VCaP (cell line): ENCODE measurements at regions not wholly inside any gene's neighbourhood (a gene's known extent, or its start where the extent isn't known, plus 50 kb on each side); places are given as distances from the start of the nearest gene placed in this dataset.
"Not testable (repeated sequence)": the region's sequence is repeated elsewhere in the genome, so short reads cannot be mapped to it uniquely, and the experiment has no call there.

ENCODE experiments used
- H3K27ac ChIP-seq: fragments of 450-650 bp; 2 replicates; pipeline ENCODE4 v1.5.1; 2017
- TF ChIP-seq, protein P1 (sequence below): fragments of 450-650 bp; conservative IDR thresholded peaks from 2 replicates; pipeline ENCODE4 v1.5.1; 2017; ENCODE audit warnings: mild to moderate bottlenecking, moderate library complexity

DNA sequence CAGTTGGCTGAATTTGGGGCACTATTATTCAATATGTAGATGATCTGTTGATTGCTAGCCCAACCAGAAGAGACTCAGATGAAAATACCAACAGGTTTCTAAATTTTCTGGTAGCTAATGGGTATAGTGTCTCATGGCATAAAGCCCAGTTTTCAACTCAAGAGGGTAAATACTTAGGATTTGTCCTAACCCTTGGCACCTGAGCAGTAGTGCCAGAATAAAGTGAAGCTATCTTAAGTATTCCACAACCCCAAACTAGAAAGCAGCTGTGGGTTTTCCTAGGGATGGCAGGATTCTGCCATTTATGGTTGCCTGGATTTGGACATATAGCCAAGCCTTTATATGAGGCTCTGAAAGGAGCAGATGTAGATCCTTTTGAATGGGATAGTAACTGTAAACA, 119.0 kb downstream of the AGTR2 start:
- H3K27ac ChIP-seq: no peak overlapping the region
- TF ChIP-seq, protein P1, sequence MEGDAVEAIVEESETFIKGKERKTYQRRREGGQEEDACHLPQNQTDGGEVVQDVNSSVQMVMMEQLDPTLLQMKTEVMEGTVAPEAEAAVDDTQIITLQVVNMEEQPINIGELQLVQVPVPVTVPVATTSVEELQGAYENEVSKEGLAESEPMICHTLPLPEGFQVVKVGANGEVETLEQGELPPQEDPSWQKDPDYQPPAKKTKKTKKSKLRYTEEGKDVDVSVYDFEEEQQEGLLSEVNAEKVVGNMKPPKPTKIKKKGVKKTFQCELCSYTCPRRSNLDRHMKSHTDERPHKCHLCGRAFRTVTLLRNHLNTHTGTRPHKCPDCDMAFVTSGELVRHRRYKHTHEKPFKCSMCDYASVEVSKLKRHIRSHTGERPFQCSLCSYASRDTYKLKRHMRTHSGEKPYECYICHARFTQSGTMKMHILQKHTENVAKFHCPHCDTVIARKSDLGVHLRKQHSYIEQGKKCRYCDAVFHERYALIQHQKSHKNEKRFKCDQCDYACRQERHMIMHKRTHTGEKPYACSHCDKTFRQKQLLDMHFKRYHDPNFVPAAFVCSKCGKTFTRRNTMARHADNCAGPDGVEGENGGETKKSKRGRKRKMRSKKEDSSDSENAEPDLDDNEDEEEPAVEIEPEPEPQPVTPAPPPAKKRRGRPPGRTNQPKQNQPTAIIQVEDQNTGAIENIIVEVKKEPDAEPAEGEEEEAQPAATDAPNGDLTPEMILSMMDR: no peak

DNA sequence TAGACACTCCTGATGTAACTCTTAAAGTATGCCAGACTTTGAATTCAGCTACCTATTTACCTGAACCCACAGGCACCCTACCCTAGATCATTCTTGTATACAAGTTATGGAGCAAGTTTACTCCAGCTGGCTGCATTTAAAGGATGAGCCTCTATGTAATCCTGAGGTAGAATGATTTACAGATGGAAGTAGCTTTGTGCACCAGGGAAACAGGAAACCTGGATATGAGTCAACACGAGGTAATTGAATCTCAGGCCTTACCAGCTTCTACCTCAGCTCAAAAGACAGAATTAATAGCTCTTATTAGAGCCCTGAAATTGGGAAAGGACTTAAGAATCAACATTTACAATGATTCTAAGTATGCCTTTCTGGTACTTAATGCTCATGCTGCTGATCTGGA, 119.8 kb downstream of the AGTR2 start:
- no peak overlapping the region for H3K27ac ChIP-seq
- TF ChIP-seq, protein P1: no peak

DNA sequence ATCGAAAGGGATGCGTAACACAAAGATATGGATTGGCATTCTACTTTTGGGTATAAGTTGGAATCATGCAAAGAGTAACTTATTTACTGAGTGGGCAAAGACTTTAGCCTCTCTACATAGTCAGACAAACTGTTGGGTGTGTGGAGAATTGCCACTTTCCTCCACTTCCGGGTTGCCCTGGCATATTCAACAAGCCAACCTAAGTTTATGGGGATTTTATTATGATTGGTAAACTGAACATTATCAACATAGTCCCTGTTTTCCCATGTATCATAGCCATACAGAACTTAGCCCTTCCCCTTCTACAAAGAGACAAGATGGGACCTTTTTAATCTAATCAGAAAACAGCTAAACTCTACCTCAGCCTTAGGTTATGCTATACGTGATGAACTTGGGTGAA, 121.6 kb downstream of the AGTR2 start:
- H3K27ac ChIP-seq: no peak overlapping the region
- TF ChIP-seq, protein P1: no peak

DNA sequence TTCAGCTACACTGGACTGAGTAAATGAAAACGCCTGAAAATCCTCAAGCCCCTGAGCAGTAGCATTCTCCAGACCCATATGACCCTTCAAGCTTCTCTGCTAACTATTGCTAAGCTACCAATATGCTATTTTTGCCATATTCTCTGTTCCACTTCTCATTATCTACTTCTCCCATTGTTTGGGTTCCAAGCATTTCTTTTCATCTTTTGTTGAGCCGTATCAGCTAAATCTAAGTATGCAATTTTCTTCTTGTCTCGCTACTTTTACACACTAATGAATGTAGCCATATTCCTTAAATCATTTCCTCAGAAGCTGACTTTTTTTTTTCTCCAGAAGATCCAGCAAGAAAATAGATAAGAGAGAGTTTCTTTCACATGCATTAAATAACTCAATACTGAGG, 128.4 kb downstream of the AGTR2 start:
- TF ChIP-seq, protein P1: no peak
- no peak overlapping the region for H3K27ac ChIP-seq

DNA sequence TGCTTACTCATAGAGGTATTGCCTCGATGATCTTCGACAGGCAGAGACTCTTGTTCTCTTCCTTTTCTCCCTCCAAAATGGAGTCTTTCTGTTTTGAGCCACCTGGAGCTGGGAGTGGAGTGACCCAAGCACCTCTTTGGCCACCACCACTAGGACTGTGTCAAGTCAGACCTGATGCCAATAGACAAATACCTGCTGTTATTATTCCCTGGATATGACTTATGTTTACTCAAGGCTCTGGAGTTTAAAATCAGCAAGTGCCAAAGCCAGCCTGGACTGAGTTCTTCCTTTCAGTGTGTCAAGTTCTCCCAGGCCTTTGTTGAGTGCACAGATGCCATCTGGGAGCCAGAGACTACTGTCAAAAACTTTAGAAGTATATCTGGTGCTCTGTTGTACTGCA, 130.2 kb upstream of the SLC6A14 start:
- no peak overlapping the region for H3K27ac ChIP-seq
- TF ChIP-seq, protein P1: no peak

DNA sequence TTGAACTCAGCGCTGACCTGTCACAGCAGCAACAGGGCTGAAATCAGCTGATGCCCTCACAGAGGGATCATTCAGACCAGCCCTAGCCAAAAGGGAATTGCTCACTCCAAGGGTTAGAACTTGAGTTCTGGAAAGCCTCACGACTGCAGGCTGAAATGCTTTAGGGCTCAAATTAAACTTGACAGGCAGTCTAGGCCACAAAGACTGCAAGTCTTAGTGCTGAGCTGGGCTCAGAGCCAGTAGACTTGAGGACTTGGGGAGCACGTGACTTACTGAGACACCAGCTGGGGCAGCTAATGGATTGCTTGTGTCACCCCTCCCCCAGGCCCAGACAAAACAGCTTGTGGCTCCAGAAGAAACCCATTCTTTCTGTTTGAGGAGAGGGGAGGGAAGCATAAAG, 119.0 kb upstream of the SLC6A14 start:
- TF ChIP-seq, protein P1: no peak
- H3K27ac ChIP-seq: no peak overlapping the region

DNA sequence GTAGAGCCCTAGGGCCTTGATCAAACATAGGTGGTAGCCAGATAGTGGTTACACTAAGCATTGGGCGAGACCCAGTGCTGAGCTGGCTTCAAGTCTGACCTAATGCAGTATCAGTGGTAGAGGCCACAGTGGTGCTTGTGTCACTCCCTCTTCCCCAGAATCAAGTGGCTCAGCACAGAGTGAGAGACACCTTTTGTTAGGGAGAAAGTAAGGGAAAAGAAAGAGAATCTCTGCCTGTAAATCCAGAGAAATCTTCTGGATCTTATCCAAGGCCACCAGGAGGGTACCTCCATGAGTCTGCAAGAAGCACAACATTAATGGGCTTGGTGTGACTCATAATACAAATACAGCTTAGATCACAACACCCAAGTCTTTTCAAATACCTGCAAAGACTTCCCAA, 117.7 kb upstream of the SLC6A14 start:
- TF ChIP-seq, protein P1: no peak
- H3K27ac ChIP-seq: no peak overlapping the region

DNA sequence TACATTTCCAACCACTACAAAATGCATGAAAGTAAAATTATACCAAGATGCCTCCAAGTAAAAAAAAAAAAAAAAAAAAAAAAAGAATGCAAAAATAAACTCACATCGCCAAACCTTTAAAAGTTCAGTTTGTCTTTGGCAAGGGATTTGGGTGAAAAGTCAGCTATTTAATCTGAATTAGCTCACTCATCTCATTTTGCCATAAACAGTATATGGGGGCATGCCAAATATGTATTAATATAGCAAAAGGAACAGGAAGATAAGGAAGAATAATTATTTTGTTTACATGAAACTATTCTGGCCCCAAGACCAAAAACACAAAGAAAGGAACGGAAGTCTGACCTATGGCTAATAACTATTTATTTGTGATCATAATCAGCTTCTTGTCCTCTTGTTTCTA, 114.7 kb upstream of the SLC6A14 start:
- H3K27ac ChIP-seq: no peak overlapping the region
- TF ChIP-seq, protein P1: no peak

DNA sequence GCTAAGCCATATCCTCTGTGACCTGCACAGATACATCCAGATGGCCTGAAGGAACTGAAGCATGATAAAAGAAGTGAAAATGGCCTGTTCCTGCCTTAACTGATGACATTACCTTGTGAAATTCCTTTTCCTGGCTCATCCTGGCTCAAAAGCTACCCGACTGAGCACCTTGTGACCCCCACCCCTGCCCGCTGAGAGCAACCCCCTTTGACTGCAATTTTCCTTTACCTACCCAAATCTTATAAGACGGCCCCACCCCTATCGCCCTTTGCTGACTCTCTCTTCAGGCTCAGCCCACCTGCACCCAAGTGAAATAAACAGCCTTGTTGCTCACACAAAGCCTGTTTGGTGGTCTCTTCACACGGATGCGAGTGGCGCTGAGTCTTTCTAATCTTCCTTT, 104.4 kb upstream of the SLC6A14 start:
- H3K27ac ChIP-seq: not testable (repeated sequence)

DNA sequence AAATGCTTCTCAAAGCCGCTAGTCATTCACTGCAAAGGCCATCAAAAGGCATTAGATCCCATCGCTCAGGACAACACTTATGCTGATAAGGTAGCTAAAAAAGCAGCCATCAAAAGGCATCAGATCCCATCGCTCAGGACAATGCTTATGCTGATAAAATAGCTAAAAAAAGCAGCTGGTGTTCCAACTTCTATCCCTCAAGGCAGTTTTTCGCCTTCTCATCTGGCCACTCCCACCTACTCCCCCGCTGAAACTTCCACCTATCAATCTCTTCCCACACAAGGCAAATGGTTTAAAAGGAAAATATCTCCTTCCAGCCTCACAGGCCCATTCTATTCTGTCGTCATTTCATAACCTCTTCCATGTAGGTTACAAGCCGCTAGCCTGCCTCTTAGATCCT, 101.6 kb upstream of the SLC6A14 start:
- not testable (repeated sequence) for H3K27ac ChIP-seq
